Ovary (tissue), 3 donors: ENCODE measurements at regions not wholly inside any gene's neighbourhood (a gene's known extent, or its start where the extent isn't known, plus 50 kb on each side); places are given as distances from the start of the nearest gene placed in this dataset.
"Not testable (repeated sequence)": the region's sequence is repeated elsewhere in the genome, so short reads cannot be mapped to it uniquely, and the experiment has no call there.

Experiments used
- EP300 ChIP-seq: sonication (generic); formaldehyde crosslinking; IDR thresholded peaks from one replicate; pipeline ENCODE4 v1.6.1; 2017; ENCODE audit warnings: antibody characterized with exemption
- POLR2A ChIP-seq: fragments of 450-650 bp; IDR thresholded peaks from one replicate; pipeline ENCODE4 v1.6.1; 2017; ENCODE audit warnings: antibody characterized with exemption, mild to moderate bottlenecking, moderate library complexity
- TF ChIP-seq, protein P1 (sequence below), 3 donors: fragments of 450-650 bp in 2 of 3; fragments of 200-600 bp in 1 of 3; IDR thresholded peaks; one replicate each; pipeline versions ENCODE4 v1.5.1 to v1.8.0; 2016 to 2022; ENCODE audit warnings: antibody characterized with exemption in 3 of 3, mild to moderate bottlenecking in 1 of 3
- donor health status: DM: no; HTN: no; CAD: no.

DNA sequence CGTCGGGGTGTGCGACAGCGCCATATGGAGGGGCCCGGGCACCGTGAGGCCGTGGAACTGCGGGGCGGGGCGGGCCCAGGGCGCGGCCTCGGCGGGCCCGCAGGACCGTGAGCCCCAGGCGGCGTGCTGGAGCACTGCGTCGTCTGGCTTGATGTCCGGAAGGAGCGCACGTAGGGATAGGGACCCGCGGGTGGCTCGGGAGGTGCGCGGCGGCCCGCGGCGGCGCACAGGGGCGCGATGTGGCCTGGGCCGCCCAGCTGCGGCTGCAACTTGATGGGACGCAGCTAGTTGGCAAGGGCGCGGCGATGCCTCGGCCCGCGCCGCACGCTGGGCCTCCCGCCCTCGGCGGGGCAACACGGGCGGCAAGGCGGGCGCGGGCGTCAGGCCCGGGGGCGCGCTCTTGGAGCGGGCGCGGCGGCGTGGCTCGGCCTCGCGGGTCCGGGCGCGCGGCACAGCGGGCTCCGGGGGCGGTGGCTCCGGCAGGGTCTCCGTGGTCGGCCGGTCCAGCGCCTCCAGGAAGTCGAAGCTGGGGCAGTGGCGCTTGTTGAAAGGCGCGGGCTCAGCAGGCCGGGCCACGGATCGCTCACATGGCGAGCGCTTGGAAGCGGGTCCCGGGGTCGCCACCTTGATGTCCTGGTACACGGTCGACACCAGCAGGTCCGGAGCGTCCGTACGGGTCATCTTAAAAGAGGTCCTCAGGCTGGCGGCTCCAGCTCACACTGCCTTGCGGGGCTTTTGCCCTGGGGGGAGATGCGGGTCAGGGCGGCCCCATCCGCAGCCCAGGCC, 302.0 kb downstream of the CCDC74A start:
- TF ChIP-seq POLR2A, EP300: not testable (repeated sequence)
- TF ChIP-seq, protein P1, sequence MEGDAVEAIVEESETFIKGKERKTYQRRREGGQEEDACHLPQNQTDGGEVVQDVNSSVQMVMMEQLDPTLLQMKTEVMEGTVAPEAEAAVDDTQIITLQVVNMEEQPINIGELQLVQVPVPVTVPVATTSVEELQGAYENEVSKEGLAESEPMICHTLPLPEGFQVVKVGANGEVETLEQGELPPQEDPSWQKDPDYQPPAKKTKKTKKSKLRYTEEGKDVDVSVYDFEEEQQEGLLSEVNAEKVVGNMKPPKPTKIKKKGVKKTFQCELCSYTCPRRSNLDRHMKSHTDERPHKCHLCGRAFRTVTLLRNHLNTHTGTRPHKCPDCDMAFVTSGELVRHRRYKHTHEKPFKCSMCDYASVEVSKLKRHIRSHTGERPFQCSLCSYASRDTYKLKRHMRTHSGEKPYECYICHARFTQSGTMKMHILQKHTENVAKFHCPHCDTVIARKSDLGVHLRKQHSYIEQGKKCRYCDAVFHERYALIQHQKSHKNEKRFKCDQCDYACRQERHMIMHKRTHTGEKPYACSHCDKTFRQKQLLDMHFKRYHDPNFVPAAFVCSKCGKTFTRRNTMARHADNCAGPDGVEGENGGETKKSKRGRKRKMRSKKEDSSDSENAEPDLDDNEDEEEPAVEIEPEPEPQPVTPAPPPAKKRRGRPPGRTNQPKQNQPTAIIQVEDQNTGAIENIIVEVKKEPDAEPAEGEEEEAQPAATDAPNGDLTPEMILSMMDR (IDR thresholded peaks at IDR 0.05): not testable (repeated sequence)
